B cell (primary cell): ENCODE measurements at regions not wholly inside any gene's neighbourhood (a gene's known extent, or its start where the extent isn't known, plus 50 kb on each side); places are given as distances from the start of the nearest gene placed in this dataset.

Experiments
- ATAC-seq: fragments of 200-7000 bp; cut with Tn5 transposase; one replicate; pipeline ENCODE4 v1.10.0; 2021; ENCODE audit warnings: low read depth, mild to moderate bottlenecking, moderate number of reproducible peaks, moderate library complexity
- CTCF ChIA-PET: fragments of 350-600 bp; sonication (Branson Sonifier 250); formaldehyde crosslinking; loops from one replicate; lab custom pipeline; 2021; ENCODE audit warnings: antibody characterized with exemption, inconsistent platforms; lab: Charles Lee
- POLR2A ChIA-PET: fragments of 350-600 bp; sonication (Branson Sonifier 250); formaldehyde crosslinking; loops from one replicate; lab custom pipeline; 2021; ENCODE audit warnings: antibody characterized with exemption; lab: Charles Lee
- DNase-seq: peaks from one replicate; pipeline ENCODE4 v3.0.0; 2013
- H2AFZ ChIP-seq: 2 replicates; pipeline ENCODE4 v1.6.1; 2012; ENCODE audit warnings: mild to moderate bottlenecking, low read depth, low read length; ENCODE audit not compliant: insufficient read depth, poor library complexity, severe bottlenecking
- H3K27ac ChIP-seq, 2 donors: 1 replicate in 1 of 2; 2 replicates in 1 of 2; pipeline ENCODE4 v1.5.1; 2012 to 2013; ENCODE audit warnings: low read length in 2 of 2, mild to moderate bottlenecking in 2 of 2, moderate library complexity in 1 of 2
- H3K27me3 ChIP-seq, 4 experiments: fragments of 200-600 bp in 1 of 4; sonication (generic) in 1 of 4; replicated peaks in 1 of 4; 1 replicate in 2 of 4; 2 replicates in 2 of 4; pipeline versions ENCODE4 v1.6.1 to v1.7.0; 2013 to 2016; ENCODE audit warnings: low read length in 3 of 4, mild to moderate bottlenecking in 2 of 4, mixed read lengths in 1 of 4, moderate library complexity in 1 of 4; ENCODE audit not compliant: insufficient read depth in 4 of 4, control insufficient read depth in 3 of 4; ENCODE audit errors: control extremely low read depth in 1 of 4
- H3K36me3 ChIP-seq, 2 experiments: replicated peaks in 1 of 2; 1 replicate in 1 of 2; 2 replicates in 1 of 2; pipeline versions ENCODE4 v1.6.1 to v1.7.1; 2013; ENCODE audit warnings: low read length in 1 of 2; ENCODE audit not compliant: insufficient read depth in 2 of 2, control insufficient read depth in 1 of 2; ENCODE audit errors: control extremely low read depth in 1 of 2, extremely low read depth in 1 of 2
- H3K4me1 ChIP-seq, 2 donors: fragments of 200-600 bp in 1 of 2; sonication (generic) in 1 of 2; 1 replicate in 1 of 2; 2 replicates in 1 of 2; pipeline versions ENCODE4 v1.5.1 to v1.6.1; 2013 to 2017; ENCODE audit warnings: low read length in 2 of 2; ENCODE audit not compliant: control insufficient read depth in 2 of 2, insufficient read depth in 2 of 2
- H3K4me2 ChIP-seq: replicated peaks from 2 replicates; pipeline ENCODE3; 2012; ENCODE audit warnings: mild to moderate bottlenecking, low read depth, low read length; ENCODE audit not compliant: poor library complexity, severe bottlenecking
- H3K4me3 ChIP-seq, 5 experiments: fragments of 200-600 bp in 1 of 5; sonication (generic) in 1 of 5; 1 replicate in 3 of 5; 2 replicates in 2 of 5; pipeline versions ENCODE4 v1.5.1 to v1.7.0; 2011 to 2016; ENCODE audit warnings: low read length in 4 of 5, mild to moderate bottlenecking in 4 of 5, low read depth in 2 of 5, control low read depth in 1 of 5, moderate library complexity in 1 of 5; ENCODE audit not compliant: insufficient read depth in 1 of 5; ENCODE audit errors: control extremely low read depth in 1 of 5, extremely low read depth in 1 of 5
- H3K79me2 ChIP-seq: fragments of 200-600 bp; sonication (generic); one replicate; pipeline ENCODE4 v1.6.0; 2016; ENCODE audit warnings: low read length; ENCODE audit not compliant: control insufficient read depth, insufficient read depth
- H3K9ac ChIP-seq: fragments of 200-600 bp; sonication (generic); 2 replicates; pipeline ENCODE4 v1.6.1; 2017; ENCODE audit warnings: mild to moderate bottlenecking, low read length, moderate library complexity
- H3K9me3 ChIP-seq, 3 donors: one replicate each; pipeline versions ENCODE4 v1.6.1 to v1.7.1; 2013; ENCODE audit warnings: low read length in 2 of 3; ENCODE audit not compliant: control insufficient read depth in 2 of 3, insufficient read depth in 1 of 3; ENCODE audit errors: control extremely low read depth in 1 of 3
- H4K20me1 ChIP-seq: 2 replicates; pipeline ENCODE4 v1.6.0; 2012; ENCODE audit warnings: mild to moderate bottlenecking, low read length; ENCODE audit not compliant: insufficient read depth, control insufficient read depth, poor library complexity, severe bottlenecking
- H3K27ac Mint-ChIP-seq: one replicate; pipeline ENCODE4 v1.8.0; 2021; ENCODE audit warnings: mixed read lengths
- H3K27me3 Mint-ChIP-seq: one replicate; pipeline ENCODE4 v1.8.0; 2021; ENCODE audit warnings: mixed read lengths
- H3K4me1 Mint-ChIP-seq: one replicate; pipeline ENCODE4 v1.8.0; 2021; ENCODE audit warnings: mixed read lengths
- H3K4me3 Mint-ChIP-seq: one replicate; pipeline ENCODE4 v1.8.0; 2021; ENCODE audit warnings: mixed read lengths
- H3K9me3 Mint-ChIP-seq: one replicate; pipeline ENCODE4 v1.8.0; 2022; ENCODE audit warnings: mixed read lengths; ENCODE audit not compliant: insufficient read depth
- CTCF ChIP-seq: fragments of 200-600 bp; IDR thresholded peaks from one replicate; pipeline ENCODE4 v1.8.0; 2022; ENCODE audit warnings: antibody characterized with exemption, mild to moderate bottlenecking
- EZH2 ChIP-seq: IDR thresholded peaks from 2 replicates; pipeline ENCODE4 v1.6.1; 2012; ENCODE audit warnings: borderline replicate concordance, low read depth, mild to moderate bottlenecking, moderate library complexity, low read length; ENCODE audit not compliant: insufficient read depth, poor library complexity, severe bottlenecking
- WGBS: methylation state at CpG from one replicate; pipeline ENCODE4 v1.1.5; 2013; ENCODE audit warnings: missing lambda C conversion rate; ENCODE audit not compliant: insufficient coverage; 5-methylcytosine and 5-hydroxymethylcytosine counted together
- intact Hi-C: fragments of 100-400 bp; cut with micrococcal nuclease; formaldehyde crosslinking; loops from one replicate; pipeline ENCODE4 v1.10.0; 2022

- Histone ChIP-seq H3K4me3 (no peak overlapping the region), H3K27me3 (no peaks in the 10 kb centered on the region), H3K4me2 (no peak overlapping the region), H3K36me3 (no peaks in the 10 kb centered on the region), H3K79me2 (no peaks in the 10 kb centered on the region), H3K4me1 (no peaks in the 10 kb centered on the region), H4K20me1 (no peaks in the 10 kb centered on the region), H3K9me3 (no peaks in the 10 kb centered on the region), H3K9ac (no peak overlapping the region), H2AFZ (no peak overlapping the region), H3K27ac (no peak overlapping the region)
- H3K4me1 Mint-ChIP-seq, result no peaks in the 10 kb centered on the region
- POLR2A ChIA-PET, result no interaction called here
- no peaks in the 10 kb centered on the region for H3K9me3 Mint-ChIP-seq
- CTCF ChIA-PET, result no interaction called here
- no peak for ATAC-seq
- H3K27ac Mint-ChIP-seq, result no peak overlapping the region
- DNase-seq, result no peak
- intact Hi-C loops, result no loop called here
- no peak overlapping the region for H3K4me3 Mint-ChIP-seq
- TF ChIP-seq CTCF (no peak), EZH2 (no peak)
- H3K27me3 Mint-ChIP-seq, result no peaks in the 10 kb centered on the region
- WGBS, result no CpG with 5 or more reads among the region's 1 CpG
Observed at GRCh38 chr12:75699251-75699650, 187.8 kb upstream of the KRR1 start.

GRCh38 chr12:75698052-75698451 is 186.6 kb upstream of the KRR1 start:
- no peak for TF ChIP-seq EZH2
- TF ChIP-seq CTCF, result no peak
- Histone ChIP-seq H3K27me3 (no peaks in the 10 kb centered on the region), H4K20me1 (no peaks in the 10 kb centered on the region), H3K9ac (no peak overlapping the region), H2AFZ (no peak overlapping the region), H3K36me3 (no peaks in the 10 kb centered on the region), H3K4me1 (no peaks in the 10 kb centered on the region), H3K9me3 (no peaks in the 10 kb centered on the region), H3K79me2 (no peaks in the 10 kb centered on the region), H3K4me2 (no peak overlapping the region), H3K4me3 (no peak overlapping the region), H3K27ac (no peak overlapping the region)
- H3K9me3 Mint-ChIP-seq, result no peaks in the 10 kb centered on the region
- H3K27me3 Mint-ChIP-seq, result no peaks in the 10 kb centered on the region
- DNase-seq (no peak), ATAC-seq (no peak)
- ChIA-PET POLR2A (no interaction called here), CTCF (interaction anchor here (0.6 kb wide), 1 partner anchor 887 kb away, joined by 3 read pairs; no protein-coding TSS in a partner anchor)
- H3K4me1 Mint-ChIP-seq, result no peaks in the 10 kb centered on the region
- intact Hi-C loops, result no loop called here
- no peak overlapping the region for H3K27ac Mint-ChIP-seq
- H3K4me3 Mint-ChIP-seq, result no peak overlapping the region
- WGBS, result no CpG with 5 or more reads among the region's 1 CpG
